ENCODE measurements at regions not wholly inside any gene's neighbourhood (a gene's known extent, or its start where the extent isn't known, plus 50 kb on each side); places are given as distances from the start of the nearest gene placed in this dataset.
"Not testable (repeated sequence)": the region's sequence is repeated elsewhere in the genome, so short reads cannot be mapped to it uniquely, and the experiment has no call there.

DNA sequence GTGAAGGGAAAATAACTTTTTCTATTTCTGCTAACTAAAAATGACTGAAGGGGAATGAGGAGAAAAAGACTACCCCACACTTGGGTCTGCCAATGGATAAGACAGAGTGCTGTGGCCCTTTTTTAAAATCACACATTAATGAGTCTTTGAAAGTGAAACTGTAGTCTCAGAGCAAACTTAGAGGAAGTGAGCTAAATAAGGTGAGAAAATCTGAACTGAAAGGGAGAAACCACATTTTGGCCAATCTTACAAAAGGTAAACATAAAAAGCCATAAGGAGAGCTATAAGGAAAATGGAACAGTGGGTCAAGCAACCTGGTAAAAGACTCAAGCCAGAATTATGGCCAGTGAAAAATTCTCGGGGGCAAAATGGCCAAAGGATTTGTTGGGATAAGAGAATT lies 755.1 kb upstream of the IGFBP7 start:
- DNase-seq (ENCODE audit: missing footprints), result no peak
- ATAC-seq, result no peak
- intact Hi-C loops (cut with DNase I), result no loop called here

DNA sequence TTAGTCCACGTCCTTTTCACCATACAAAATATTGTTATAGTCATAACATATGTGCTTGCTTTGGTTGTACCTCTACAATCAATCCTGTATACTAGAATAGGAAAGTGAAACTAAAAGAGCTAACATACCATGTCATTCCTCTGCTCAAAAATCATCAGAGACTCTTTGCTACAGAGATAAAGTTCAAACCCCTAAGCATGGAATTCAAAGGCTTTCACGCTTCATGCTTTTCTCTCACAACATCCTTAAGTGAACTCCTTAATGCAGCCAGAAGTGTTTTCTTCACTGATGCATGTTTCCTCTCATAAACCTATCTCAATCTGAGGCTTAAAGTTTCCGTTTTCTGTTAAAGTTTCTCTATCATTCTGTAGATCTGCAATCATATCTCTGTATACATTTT lies 744.6 kb upstream of the IGFBP7 start:
- no peak for DNase-seq (ENCODE audit: missing footprints)
- intact Hi-C loops (cut with DNase I), result no loop called here
- ATAC-seq, result no peak

DNA sequence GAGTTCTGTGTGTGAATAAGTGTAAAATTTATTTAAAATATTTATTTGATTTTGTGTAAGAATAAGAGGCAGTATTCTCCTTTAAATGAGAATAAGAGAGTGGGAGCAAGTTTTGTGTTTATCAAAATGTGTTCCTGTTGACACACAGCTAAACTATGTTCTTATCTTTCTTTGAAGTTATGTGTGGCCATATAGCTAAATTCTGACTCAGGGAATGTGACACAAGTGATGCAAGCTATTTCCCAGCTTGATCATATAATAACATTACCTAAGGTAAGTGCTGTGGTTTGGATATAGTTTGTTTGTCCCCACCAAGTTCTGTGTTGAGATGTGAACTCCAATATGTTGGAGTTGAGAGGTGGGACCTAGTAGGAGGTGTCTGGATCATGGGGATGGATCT lies 740.0 kb upstream of the IGFBP7 start:
- ATAC-seq (no peak), DNase-seq (ENCODE audit: missing footprints) (no peak)
- intact Hi-C loops (cut with DNase I), result no loop called here

DNA sequence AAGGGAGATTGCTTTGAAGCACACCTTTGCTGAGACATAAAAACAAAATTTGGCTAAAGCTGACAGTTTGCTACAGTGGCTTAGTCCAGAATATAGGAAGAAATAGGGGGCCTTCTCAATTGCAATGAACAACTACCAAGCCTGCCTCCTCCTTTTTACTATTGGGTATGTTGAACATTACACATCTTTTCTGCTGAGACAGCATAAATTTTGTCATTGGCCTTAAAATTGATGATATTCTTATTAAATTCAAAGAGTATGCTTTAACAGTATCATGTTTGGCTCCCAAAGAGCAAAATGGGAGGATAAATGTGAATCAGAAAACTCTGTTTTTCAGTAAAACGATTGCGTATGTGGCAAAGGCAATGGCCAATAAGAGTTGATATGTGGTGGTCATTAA lies 721.9 kb upstream of the IGFBP7 start:
- no peak for DNase-seq (ENCODE audit: missing footprints)
- intact Hi-C loops (cut with DNase I), result no loop called here
- no peak for ATAC-seq

DNA sequence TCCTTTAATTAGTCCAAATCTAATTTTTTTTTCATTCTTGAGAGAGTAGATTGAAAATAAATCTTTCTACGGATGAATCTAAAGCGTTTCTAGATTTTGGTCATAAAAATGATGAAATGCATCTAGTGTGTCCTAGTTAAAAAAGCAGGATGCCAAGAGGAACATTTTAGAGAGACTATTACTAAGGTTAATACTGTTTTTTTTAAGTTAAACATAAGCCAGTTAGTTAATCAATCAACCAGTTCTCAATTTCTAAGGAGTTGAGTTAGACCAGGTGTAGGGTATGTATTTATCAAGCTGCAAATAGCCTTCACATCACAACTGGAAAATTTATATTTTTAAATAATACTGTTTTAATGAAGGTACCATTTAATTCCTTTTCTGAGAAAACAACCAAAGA lies 679.5 kb upstream of the IGFBP7 start:
- intact Hi-C loops (cut with DNase I), result no loop called here
- no peak for ATAC-seq
- DNase-seq (ENCODE audit: missing footprints), result no peak

DNA sequence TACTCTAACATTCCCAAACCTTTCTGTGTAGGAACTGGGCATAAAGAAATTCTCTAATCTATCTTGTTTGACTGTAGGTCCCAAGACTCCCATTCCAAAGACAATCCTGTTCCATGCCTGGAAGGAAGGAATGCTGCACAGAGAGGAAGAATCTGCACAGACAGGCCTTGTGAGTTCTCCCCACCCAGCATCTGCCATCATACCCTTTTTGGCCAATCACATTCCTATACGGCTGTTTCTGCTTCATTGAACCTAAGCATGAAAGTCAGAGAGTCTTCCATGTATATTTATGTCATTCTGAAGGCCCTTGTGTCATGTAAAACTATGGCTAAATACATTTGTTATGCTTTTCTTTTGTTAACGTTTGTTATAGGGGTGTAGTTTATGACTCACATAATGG lies 667.7 kb upstream of the IGFBP7 start:
- ATAC-seq, result no peak
- no peak for DNase-seq (ENCODE audit: missing footprints)
- intact Hi-C loops (cut with DNase I), result no loop called here

DNA sequence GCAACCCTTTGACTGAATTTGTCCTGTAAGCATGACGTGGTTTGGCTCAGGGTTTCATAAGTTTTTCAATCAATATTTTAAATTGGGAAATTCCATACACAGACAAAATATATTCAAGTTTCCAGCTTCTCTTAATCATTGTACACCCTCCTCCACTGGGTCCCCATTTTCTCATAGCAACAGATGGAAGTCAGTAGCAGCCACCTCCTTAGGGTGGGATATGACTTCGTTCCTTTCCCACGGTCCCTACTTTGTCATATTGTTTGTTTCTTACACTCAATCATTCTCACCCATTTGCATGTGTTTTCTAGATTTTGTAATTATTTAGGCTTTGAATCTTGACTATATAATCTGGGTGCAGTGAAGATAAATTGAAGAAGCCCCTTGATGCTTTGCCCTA lies 664.5 kb upstream of the IGFBP7 start:
- ATAC-seq (no peak), DNase-seq (ENCODE audit: missing footprints) (no peak)
- intact Hi-C loops (cut with DNase I), result no loop called here

DNA sequence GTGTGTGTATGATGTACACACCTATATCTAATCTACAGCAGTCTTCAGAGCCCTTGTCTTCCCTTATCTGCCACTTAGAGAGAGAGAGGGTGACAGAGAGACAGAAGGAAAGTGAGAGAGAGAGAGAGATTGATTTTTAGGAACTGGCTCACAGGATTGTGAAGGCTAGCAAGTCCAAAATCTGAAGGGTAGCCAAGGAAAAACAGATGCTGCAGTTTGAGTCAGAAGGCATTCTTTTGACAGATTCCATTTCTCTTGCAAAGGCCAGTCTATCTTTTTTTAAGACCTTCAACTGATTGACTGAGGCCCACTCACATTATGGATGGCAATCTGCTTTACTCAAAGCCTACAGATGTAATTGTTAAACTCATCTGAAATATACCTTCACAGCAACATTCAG lies 664.0 kb upstream of the IGFBP7 start:
- DNase-seq (ENCODE audit: missing footprints), result no peak
- intact Hi-C loops (cut with DNase I), result no loop called here
- ATAC-seq, result no peak

DNA sequence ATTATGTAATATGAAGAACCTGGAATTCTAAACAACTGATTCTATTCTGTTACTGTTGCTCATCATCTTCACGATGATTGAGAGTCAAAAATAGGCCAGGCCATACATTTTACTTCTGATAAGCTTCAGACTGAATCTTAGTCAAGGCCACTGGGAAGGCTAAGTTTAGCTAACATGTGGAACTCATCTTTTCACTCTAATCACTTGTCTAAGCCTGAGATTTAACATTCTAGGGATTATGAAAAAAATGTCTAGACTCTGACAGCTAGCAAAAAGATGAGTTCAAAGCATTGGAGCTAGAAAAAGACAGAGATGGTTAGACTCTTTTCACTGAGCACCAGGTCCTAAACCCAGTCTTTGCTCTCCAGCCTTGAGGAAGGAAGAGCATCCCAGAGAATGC lies 656.2 kb upstream of the IGFBP7 start:
- intact Hi-C loops (cut with DNase I), result no loop called here
- DNase-seq (ENCODE audit: missing footprints) (no peak), ATAC-seq (no peak)

DNA sequence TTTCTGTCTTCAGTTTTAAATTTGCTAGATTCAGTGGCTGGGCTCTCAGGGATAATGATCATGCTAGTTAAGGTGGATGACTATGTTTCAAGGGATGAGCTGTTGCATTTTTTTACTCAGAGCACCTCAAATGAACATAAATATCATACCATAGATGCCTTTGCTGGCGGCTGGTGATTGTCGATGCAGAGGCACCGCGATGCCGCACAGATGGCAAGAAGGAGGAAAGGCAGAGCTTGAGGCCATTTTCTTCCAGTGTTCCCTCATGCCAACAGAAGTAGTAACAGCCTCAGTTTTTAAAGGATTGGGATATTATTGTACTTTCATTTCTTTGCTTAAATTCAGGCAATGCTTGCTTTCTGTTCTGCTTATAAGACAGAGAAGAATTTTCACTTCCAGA lies 654.7 kb upstream of the IGFBP7 start:
- no peak for ATAC-seq
- intact Hi-C loops (cut with DNase I), result no loop called here

DNA sequence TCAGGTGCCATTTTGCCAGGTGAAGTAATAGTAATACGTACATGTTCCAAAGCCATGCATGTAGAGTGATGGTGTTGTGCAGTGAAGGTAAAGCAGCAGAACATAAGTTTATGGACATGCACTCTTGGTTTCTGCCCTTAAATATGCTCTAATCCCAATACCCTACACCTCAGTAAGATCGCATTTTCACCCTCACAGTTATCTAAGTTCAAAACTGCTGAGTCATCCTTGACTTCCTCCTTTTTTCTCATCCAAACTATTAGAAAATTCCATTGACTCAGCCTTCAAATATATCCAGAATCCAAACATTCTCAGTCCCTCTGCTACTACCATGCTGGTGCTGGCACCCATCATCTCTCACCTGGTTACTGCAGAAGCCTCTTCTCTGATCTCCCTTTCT lies 652.9 kb upstream of the IGFBP7 start:
- ATAC-seq (no peak), DNase-seq (ENCODE audit: missing footprints) (no peak)
- intact Hi-C loops (cut with DNase I), result no loop called here

More for the DNA sequence above, 654.7 kb upstream of the IGFBP7 start:
- no peak for DNase-seq (ENCODE audit: missing footprints)

DNA sequence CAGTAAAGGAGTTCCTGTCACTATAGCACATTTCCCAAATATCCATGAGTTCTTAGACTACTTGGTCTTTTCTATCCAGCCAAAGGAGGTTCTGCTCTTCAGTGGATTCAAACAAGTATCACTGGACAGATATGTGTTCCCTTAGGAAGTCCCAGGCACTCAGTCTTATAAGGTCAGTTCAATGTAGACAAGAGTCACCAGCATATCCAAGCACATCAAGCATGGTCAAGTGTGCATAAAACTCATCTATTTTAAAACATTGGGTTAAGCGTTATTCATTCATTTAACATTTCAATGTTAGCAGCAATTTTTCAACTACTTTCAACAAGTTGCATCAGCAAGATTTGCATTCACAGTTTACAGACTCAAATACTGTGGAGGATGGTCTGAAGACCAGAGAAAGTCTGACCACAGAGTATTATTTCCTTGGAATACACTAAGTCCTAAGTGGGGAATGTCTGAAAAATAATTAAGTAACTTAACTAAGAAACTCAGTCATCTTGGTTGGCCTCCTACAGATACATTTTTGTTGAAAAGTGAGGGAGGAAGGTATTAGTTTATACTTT lies 630.5 kb upstream of the IGFBP7 start:
- ATAC-seq, result no peak
- DNase-seq (ENCODE audit: missing footprints), result no peak
- intact Hi-C loops (cut with DNase I), result no loop called here

DNA sequence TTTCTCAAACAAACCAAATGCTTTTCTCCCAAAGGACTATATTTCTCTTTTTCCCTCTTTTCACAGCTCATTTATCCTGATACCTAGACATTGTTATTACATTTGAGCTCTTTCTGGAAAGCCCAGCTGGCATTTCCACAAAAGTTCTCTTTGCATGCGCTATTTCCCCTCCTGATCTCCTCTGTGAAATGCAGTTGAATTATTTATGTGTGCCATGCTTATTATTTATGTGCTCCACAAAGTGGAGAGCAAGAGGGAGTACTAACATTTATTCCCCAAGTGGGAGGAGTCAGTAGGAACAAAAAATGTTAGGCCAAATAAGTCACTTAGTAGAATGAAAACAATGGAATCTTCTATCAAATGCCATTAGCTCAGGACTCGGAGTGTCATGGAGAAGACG lies 626.6 kb upstream of the IGFBP7 start:
- no peak for DNase-seq (ENCODE audit: missing footprints)
- ATAC-seq, result no peak
- intact Hi-C loops (cut with DNase I), result no loop called here

DNA sequence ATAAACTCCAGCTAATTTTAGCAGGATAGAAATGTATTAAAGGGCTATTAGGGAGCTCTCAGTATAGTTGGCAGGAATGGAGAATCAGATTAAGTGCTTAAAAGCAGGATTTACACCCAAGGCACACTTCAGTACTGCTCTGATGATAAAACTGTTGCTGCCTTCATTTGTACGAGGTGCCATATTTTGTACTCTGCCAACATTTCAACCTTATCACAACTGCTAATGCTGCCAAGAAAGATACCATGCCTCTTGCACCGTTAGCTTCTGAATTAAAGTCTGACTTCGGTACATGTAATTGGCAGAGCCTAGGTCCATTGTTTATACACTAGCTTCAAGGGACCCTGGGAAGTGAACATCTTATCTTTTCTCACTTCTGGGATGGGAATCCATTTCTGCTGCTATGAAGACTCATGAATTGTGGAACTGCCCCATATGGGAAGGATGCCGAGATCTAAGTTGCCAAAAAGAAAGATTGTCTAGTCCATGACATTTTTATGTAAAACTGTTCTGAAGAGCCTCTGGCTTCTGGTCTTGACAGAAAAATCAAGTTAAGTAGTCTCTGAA lies 624.0 kb upstream of the IGFBP7 start:
- ATAC-seq (peak; percentile 97), DNase-seq (ENCODE audit: missing footprints) (no peak)
- intact Hi-C loops (cut with DNase I), result loop anchor here (1.0 to 5.0 kb wide), 3 partner anchors 237 to 572 kb away; no protein-coding TSS in a partner anchor

DNA sequence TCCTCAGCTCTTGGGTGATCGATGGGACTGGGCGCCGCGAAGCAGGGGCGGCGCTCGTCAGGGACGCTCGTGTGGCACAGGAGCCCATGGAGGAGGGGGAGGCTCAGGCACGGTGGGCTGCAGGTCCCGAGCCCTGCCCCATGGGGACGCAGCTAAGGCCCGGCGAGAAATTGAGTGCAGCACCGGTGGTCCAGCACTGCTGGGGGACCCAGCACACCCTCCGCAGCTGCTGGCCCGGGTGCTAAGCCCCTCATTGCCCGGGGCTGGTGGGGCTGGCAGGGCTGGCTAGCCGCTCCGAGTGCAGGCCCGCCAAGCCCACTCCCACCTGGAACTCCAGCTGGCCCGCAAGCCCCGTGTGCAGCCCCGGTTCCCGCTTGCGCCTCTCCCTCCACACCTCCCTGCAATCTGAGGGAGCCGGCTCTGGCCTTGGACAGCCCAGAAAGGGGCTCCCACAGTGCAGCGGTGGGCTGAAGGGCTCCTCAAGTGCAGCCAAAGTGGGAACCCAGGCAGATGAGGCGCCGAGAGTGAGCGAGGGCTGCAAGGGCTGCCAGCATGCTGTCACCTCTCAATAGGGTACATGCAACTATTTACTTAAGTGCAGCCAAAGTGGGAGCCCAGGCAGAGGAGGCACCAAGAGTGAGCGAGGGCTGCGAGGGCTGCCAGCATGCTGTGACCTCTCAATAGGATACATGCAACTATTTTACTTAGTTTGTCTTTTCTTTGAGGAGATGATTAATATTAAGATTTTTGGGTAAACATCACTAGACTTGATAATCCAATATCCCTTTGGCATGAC lies 619.8 kb upstream of the IGFBP7 start:
- DNase-seq (ENCODE audit: missing footprints); ATAC-seq: not testable (repeated sequence)
- intact Hi-C loops (cut with DNase I), result loop anchor here (5.0 kb wide), 1 partner anchor 568 kb away; no protein-coding TSS in a partner anchor

DNA sequence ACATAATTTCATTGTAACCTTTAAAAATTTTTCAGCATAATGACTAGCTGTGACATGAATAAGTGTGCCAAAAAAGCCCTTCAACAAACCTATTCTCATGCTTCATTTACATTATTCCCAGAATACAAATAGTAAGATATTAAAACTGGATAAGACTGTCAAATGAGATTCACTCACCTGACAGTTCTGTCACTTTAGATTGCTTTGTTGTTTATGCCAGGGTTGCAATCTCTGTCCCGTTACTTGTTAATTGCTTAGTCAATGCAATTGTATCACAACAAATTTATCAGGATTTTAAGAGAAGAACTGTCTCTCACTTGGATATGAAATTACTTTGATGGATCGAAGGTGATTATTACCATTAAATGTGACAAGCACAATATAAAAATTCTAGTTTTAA lies 616.0 kb upstream of the IGFBP7 start:
- no peak for DNase-seq (ENCODE audit: missing footprints)
- no peak for ATAC-seq
- intact Hi-C loops (cut with DNase I), result no loop called here

DNA sequence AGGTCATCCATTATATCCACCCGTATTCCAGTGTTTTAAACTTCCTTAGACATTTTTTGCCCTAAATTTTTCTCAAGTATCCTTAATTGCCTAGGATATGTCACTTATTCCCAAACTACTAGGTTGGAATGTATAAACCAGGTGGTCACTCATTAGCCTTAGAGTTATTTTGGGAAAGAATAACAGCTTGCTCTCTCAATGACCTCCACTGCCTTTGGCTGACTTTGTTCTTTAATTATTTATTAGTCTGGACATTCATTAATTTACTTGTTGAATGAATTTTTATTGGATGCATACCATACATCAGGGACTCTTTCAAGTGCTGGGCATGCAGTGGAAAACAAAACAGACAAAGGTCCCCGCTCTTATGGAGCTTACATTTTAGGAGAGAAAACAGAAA lies 609.3 kb upstream of the IGFBP7 start:
- DNase-seq (ENCODE audit: missing footprints) (no peak), ATAC-seq (no peak)
- intact Hi-C loops (cut with DNase I), result no loop called here

DNA sequence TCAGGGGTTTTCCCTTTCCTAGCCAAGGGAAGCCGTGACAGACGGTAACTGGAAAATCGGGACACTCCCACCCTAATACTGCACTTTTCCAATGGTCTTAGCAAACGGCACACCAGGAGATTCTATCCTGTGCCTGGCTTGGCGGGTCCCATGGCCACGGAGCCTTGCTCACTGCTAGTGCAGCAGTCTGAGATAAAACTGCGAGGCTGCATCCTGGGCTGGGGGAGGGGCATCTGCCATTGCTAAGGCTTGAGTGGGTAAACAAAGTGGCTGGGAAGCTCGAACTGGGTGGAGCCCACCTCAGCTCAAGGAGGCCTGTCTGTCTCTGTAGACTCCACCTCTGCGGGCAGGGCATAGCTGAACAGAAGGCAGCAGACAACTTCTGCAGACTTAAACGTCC lies 604.1 kb upstream of the IGFBP7 start:
- ATAC-seq; intact Hi-C loops (cut with DNase I); DNase-seq (ENCODE audit: missing footprints): not testable (repeated sequence)

DNA sequence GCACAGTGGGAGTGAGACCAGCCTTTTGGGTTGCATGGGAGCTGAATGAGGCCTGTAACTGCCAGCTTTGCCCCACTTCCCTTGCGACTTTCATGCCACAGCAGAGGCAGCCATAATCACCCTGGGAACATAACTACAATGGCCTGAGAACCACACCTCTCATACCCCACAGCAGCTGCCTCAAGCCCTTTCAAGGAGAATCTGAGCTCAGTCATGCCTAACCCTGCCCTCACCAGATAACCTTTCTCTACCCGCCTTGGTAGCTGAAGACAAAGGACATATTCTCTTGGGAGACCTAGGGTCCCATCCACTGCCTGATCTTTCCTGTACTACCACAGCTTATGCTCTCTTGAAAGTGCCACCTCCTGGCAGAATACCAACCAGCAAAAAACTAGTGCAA lies 599.9 kb upstream of the IGFBP7 start:
- intact Hi-C loops (cut with DNase I), result no loop called here
- no peak for DNase-seq (ENCODE audit: missing footprints)
- no peak for ATAC-seq

DNA sequence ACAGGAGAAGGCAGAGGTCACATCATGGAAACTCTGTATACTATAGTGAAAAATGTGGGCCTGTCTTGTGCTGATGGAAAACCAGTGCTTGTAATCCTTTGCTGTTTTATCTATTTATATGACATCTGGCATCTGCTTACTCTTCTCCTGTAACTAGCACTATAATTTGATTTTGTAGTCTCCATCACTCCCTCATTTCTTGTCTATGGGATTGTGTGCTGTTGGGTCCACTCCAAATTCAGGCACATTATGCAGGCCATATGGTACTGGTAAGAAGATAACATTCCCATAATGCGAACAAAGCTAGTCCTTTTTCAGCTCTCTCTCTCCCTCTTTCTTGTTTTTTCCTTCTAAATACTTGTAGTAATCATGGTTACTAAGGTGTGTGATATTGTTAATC lies 581.2 kb upstream of the IGFBP7 start:
- DNase-seq (ENCODE audit: missing footprints) (no peak), ATAC-seq (no peak)
- intact Hi-C loops (cut with DNase I), result no loop called here

Measured in Right ventricle myocardium inferior (tissue), 1 donor.